Activated CD4-positive, alpha-beta T cell treated with anti-CD3 and anti-CD28 coated beads, Interleukin-10, Interleukin-2, amounts not matched to agents 100 ng/mL and 50 ng/mL, durations not matched to agents 16 hours and 8 hours (primary cell): ENCODE measurements at regions not wholly inside any gene's neighbourhood (a gene's known extent, or its start where the extent isn't known, plus 50 kb on each side); places are given as distances from the start of the nearest gene placed in this dataset.

ENCODE experiments used
- DNase-seq: peaks from one replicate; pipeline ENCODE4 v3.0.0-alpha.2; 2020

GRCh38 chr2:152861349-152861942, 143.0 kb downstream of the ARL6IP6 start:
- peak; percentile 28 for DNase-seq

- no peak for DNase-seq
These were observed 140.3 kb downstream of the ARL6IP6 start for GRCh38 chr2:152858594-152859265.

GRCh38 chr2:152846697-152847470, 128.5 kb downstream of the ARL6IP6 start:
- DNase-seq: no peak

- DNase-seq: no peak
These were observed 117.3 kb downstream of the ARL6IP6 start for GRCh38 chr2:152835674-152836073.

GRCh38 chr2:152827944-152828343, 109.5 kb downstream of the ARL6IP6 start:
- no peak for DNase-seq

- no peak for DNase-seq
These were observed 108.3 kb downstream of the ARL6IP6 start for GRCh38 chr2:152826581-152827279.

GRCh38 chr2:152825834-152826233, 107.4 kb downstream of the ARL6IP6 start:
- DNase-seq: no peak

DNA sequence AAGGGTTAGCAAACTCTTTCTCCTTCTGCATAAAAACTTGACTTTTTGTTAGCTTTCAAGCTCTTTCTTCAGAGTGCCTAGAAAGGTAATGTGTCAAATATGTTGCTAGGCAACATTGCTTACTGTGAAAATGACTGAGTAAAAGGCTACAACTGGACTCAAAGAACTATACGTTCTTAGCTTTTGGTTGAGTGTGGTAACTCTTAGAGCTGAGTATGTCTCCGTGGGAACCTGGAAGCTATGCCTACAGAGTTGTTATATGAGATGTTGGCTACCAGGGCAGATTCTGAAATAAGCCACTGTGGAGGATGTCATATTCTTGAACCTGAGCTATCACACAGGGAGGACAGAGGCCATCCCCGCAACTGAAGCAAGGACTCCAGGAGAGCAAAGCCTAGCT, 105.5 kb downstream of the ARL6IP6 start:
- no peak for DNase-seq

- no peak for DNase-seq
These were observed 104.3 kb downstream of the ARL6IP6 start for GRCh38 chr2:152822676-152823075.

GRCh38 chr2:152820048-152820447, 101.6 kb downstream of the ARL6IP6 start:
- no peak for DNase-seq

DNA sequence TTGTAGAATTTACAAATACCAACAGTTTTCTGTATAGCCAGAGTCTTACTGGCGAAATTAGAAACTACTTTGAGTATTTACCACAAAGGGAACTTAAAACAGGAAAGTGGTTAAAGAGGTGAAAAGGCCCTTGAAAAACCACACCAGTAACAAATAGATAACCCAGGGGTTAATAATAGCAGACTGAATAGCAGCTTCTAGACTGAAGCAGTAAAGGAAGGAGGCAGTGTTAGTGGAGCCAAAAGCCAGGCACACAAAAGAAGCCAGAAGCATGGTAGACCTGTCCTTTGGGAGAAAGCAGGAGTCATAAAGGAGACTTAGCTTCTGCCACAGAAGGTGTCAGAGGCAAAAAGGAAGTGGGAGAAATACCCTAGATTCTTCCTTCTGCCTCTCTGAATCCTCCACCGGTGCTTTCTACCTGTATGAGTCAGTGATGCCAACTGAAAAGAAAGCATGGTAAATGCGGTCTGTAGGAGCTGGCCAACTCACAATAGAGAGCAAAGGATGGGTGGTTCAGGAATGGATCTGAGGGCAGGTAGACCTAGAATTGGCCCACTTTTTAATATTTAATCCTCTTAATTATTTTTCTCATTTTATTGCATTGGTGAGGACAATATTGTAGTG, 97.3 kb downstream of the ARL6IP6 start:
- no peak for DNase-seq

GRCh38 chr2:152814475-152815030, 96.1 kb downstream of the ARL6IP6 start:
- DNase-seq: no peak

GRCh38 chr2:152813351-152813750, 94.9 kb downstream of the ARL6IP6 start:
- no peak for DNase-seq
